CD4-positive, alpha-beta T cell treated with Interleukin-12 subunit alpha and Interleukin-12 subunit beta, for 1 hour (primary cell): ENCODE measurements at regions not wholly inside any gene's neighbourhood (a gene's known extent, or its start where the extent isn't known, plus 50 kb on each side); places are given as distances from the start of the nearest gene placed in this dataset.

ENCODE experiments used
- DNase-seq: peaks from one replicate; pipeline ENCODE4 v3.0.0-alpha.2; 2020

DNA sequence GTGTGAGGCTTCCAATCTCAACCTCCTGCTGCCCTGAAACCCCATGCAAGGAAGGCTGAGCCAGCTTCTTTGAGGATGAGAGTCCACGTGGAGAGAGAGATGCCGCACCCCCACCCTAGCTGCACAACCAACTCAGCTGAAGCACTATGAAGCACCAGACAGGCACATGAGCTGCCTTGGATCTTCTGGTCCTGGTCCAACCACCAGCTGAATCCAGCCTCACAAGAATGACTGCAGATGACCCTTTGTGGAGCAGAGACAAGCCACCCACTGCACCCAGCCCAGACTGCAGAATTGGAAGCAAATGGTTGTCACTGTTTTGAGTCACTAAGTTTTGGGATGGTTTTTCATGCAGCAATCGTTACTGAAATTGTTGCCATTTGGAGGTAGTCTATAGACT, 149.6 kb upstream of the SYT13 start:
- no peak for DNase-seq

GRCh38 chr11:45432910-45433309, 146.8 kb upstream of the SYT13 start:
- no peak for DNase-seq

- DNase-seq, result no peak
Observed at GRCh38 chr11:45432100-45432499, 146.0 kb upstream of the SYT13 start.

- no peak for DNase-seq
Observed at GRCh38 chr11:45431046-45432018, 145.2 kb upstream of the SYT13 start.

GRCh38 chr11:45430361-45430760, 144.2 kb upstream of the SYT13 start:
- DNase-seq, result no peak

DNA sequence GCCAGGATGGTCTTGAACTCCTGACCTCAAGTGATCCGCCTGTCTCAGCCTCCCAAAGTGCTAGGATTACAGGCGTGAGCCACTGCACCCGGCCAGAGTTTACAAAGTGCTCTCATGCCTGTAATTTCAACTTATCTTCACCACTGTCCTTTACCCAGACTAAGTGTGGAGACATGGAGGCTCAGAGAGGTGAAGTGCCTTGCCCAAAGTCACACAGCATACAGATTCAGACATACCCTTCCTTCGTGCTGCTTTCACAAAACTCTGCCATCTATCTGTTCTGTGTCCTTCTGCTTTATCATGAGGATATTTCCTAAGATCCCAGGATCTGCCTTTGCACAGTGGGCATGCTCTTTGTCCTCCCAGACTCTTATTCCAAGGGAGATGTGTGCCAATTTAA, 143.6 kb upstream of the SYT13 start:
- DNase-seq, result no peak

DNA sequence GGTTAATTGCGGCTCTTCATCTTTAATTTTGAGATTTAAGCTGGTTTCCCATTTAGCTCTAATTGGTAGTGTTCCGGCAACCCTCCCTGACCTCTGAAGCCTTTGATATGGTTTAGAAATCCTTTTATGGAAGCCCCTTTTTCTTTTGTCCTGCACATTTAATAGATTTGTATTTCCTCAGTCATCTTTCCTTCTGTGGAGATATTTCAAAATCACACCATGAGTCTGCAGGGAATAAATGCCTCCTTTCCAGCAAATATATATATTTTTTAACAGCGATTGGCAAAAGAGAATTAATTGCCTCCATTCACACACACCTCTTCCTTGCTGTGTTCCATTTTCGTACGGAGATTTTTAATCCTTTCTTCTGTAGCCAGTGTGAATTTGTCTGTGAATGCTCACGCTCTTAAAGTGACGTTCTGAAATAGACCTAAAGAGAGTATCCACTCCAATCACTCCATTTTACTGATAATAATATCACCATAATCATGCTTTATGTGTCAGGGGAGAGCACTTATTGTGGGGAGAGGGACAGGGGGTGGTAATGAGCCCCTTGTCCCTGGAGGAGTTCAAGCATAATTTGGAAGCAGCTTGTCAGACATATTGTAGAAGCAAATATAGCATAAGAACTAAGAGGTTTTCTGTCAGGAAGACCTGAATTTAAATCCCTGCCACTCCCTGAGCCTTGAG, 142.5 kb upstream of the SYT13 start:
- no peak for DNase-seq

DNA sequence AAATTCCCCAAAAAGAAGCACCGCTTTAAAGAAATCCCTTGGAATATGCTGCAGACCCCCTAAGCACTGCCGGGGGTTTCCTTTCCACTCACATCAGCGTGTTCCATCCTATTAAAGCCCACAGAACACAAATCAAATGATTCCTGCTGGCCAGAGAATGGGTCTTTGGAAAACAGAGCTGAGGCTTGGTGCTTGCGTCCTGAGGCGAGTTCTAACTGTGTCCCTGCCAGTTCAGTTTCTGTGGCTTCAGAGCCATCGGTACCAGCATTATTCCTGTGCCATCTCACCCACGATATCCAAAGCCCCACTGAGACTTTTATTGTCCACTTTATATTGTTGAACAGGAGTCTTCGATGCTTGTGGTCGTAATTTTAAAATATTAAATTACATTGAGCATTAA, 142.0 kb upstream of the SYT13 start:
- no peak for DNase-seq

DNA sequence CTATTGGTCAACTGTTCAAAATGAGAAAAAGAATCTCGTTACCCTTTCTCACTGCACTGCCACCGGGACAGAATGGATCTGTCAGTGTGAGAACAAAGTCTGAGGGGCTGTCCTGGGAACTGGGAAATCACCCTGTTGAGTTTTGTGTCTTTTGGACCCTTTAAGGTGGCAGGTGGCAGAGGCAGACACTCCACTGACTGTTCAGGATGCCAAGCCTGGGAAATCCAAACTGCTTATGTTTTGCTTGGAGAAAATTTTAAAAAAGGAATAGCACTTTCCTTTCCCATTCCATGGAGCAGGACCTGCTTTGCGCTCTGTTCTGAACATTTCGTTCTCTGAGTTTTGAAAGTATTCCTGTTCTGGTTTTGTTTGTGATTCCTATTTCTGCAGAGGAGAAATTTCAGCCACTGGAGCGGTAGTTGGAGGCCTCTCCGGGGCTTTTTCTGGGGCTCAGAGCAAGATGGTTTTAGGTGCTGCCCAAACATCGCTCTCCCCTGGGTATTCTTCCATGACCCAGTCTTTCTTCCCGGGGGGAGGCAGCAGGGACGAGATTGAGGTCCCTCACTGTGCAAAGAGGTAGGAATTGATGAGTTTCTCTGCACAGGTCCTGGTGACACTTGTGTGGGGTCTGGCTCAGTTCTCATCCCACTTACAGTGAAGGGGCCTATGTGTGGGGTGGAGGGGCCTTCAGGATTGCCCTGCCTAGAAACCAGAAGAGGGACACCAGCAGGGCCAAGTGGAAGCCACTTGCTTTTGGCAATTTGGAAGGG, 138.5 kb upstream of the SYT13 start:
- DNase-seq, result no peak

- DNase-seq, result no peak
Observed at GRCh38 chr11:45423475-45424120, 137.5 kb upstream of the SYT13 start.

GRCh38 chr11:45423036-45423435, 136.9 kb upstream of the SYT13 start:
- DNase-seq, result no peak

DNA sequence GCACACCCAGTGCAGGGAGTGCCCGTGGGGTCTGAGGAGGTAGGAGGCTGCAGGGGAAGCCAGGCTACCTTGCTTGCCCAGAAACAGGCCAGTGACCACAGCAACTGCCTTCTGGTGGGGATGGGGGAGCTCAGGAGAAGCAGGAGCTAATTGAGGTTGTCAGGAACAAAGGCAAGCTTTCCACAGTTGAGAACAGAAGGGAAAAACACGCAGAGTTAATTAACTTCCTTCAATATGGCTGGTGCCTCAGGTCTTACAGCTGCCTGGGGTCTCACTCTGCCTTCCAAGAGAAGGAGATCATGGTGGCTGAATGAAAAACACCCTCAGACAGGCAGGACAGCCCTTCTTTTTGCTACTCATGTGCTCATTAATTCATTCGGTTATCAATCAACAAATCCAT, 127.9 kb upstream of the SYT13 start:
- no peak for DNase-seq

GRCh38 chr11:45413156-45413858, 127.2 kb upstream of the SYT13 start:
- no peak for DNase-seq

DNA sequence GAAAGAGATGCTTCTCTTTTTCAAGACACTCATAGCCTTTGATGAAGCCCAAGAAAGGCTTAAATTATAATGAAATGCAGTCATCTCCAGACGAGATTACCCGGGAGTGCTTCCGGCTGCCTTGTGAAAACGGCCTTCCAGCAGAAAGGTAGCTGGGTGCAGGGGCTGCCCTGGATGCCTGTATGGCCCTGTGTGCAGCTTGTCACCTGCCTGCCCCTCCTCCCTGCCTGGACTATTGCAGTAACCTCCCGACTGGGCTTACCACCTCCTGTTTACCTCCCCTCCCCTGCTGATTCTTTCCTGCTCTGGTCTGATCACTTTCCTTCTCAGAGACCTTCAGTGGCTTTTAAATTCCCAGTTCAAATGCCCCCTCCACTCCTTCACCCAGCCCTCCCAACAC, 126.4 kb upstream of the SYT13 start:
- no peak for DNase-seq

DNA sequence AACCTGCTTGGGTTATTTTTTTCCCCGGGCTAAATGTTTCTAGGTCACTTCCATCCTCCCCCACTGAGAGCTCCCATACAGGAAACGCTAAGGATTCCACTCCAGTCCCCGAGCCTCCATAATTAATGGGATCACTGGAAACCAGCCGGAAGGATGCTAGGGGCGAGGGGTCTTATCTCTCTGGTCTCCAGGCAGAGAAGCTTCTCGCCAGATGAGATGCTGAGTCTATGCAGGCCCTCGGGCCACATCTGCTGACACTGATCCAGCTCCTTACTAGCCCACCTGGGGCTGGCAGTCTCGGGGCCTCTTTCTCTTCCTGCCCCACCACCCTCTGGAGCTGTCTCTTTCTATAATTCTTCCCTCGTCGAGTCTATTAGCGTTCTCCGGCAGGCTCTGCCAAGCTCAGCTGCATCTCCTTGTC, 125.9 kb upstream of the SYT13 start:
- no peak for DNase-seq

DNA sequence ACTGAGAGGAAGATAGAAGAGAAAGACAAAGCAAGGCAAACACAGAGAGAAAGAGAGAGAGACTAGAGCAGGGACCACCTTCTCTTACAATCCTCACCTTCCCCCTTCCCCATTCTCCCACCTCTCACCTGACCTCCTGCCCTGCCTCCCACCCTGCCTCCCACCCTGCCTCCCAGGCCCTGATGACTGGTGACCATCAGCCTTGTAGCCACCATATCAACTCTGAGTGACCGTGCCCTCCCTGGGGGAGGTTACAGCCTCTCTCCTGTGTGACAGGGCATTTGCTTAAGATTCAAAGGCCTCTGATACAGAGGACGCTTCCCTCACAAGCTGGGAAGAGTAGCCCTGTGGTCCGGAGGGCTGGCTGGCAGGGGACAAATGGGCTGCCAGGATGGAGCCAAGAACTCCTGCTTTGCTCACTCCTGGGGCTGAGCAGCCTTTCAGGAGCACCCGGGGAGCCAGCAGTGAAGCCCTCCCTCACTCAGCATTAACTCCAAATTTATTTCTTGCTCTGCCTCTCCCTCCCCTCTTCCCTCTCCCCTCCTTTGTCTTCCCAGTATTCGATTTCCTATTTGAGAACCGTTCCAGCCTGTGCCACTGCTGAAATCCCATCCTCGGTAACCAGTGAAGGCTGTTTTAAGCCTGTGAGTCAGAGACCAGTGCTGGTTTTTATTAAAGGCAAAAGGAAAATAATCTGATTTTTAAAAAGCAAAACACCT, 125.2 kb upstream of the SYT13 start:
- DNase-seq, result no peak

- no peak for DNase-seq
Observed at GRCh38 chr11:45410391-45411227, 124.5 kb upstream of the SYT13 start.

GRCh38 chr11:45409587-45409986, 123.4 kb upstream of the SYT13 start:
- DNase-seq, result no peak

GRCh38 chr11:45407226-45407625, 121.1 kb upstream of the SYT13 start:
- no peak for DNase-seq

DNA sequence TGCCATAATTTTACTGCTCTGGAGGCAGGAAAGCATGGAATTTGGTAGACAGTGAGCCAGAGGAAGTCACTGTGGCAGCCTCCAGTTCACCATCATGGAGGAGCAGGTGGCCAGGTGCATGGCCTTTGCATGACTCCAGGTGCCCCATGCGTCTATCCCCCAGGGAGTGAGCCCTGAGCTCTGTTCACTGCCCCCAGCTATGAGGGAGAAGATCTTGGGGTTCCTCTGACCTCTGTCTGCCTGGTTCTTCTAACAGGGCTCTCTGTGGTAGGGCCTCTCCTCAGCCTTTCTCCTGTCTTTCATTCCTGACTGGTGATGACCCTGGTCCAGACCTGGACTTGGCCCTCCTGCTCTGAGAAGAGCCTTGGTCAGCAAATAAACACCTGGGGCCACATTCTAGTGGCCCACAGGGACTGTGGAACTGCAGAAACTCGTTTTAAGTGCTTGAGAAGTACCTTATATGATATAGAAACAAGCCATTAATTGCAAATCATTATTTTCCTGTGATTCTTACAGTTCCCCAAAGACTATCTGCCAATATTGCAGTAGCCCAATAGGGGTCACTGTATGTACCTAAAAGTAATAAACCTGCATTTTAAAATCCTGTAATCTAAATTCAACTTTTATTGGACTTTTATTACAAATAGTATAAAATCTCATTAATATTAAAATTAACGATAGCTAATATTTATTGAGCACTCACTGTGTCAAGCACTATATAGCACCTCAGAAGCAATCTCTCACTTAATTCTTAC, 120.0 kb upstream of the SYT13 start:
- no peak for DNase-seq
